Stimulated activated CD4-positive, alpha-beta T cell treated with anti-CD3 and anti-CD28 coated beads, TNF-alpha, amount 100 ng/mL, for 4 hours (primary cell): ENCODE measurements at regions not wholly inside any gene's neighbourhood (a gene's known extent, or its start where the extent isn't known, plus 50 kb on each side); places are given as distances from the start of the nearest gene placed in this dataset.
A peak's percentile ranks its signal among the peaks of the same experiment; 100 is the strongest.

Experiments
- DNase-seq, 3 experiments: peaks; one replicate each; pipeline ENCODE4 v3.0.0-alpha.2; 2020; ENCODE audit warnings: low read depth in 3 of 3

DNA sequence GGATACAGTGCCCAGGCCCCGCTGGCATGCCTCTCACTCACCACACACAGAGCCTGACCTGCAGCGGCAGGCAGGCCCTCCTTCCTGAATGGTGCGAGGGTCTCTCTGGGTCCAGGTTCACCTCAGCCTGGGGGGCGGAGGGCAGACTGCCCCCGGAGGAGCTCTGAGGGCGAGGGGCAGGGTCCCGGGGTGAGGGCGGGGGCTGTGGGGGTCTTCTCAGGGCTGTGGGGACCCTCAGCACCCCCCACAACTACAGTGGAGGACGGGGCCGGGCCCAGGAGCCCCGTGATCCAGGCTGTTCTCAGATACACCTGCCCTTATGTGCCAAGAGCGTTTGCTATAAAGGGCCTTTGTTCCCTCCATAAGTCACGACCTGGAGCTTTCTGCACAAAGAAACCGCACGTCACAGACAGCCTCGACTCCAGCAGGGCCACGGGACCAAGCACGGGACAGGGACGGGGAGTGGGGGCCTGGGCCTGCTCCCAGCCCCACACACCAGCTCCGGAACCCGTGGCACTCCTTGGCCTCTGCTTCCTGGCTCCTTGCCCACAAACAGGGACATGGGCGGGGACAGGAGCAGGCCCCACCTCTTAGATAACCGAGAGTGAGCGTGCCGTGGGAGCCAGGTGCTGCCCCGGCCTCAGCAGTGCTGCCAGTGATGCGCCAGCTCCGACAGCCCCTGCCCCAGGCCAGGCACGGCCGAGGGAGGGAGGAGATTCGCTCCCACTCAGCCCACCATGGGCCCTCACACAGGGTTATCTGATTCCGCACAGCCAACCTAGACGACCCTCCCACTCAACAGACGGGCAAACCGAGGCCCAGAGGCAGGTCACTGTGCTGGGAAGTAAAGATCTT lies 101.9 kb downstream of the RFLNA start:
- DNase-seq = no peak

DNA sequence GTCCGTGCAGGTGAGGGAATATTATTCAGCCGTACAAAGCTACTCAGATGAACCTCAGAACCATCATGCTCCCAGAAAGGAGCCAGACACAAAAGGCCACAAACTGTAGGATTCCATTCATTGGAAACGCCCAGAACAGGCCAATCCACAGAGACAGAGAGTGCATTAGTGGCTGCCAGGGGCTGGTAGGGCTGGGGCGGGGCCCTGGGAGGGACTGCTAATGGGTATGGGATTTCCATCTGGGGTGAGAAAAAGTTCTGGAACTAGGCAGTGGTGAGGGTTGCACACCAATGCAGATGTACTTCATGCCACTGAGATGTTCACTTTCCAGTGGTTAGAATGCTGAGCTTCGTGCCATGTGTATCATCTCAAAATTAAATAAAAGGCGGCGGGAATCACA lies 101.1 kb downstream of the RFLNA start:
- DNase-seq = no peak

DNA sequence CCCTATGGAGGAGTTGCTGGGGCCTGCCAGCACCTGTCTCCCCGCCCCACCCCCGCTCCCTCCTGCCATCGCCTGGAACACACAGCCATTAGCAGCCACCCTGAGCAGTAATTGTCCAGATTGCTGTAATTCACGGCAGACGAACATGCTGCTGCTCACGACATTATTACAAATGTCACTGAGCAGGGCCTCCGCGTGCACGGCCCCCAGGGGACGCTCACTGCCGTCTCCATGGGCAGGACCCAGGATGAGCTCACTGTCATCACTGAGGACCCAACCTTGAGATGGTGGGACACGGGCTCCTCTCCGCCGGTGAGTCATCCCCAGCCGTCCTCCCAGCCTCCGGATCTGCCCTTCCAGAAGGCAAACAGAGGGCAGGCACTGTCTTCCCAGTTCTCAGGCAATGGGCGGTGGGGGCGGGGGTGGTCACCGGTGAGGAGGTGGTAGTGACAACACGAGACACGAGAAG lies 100.4 kb downstream of the RFLNA start:
- no peak for DNase-seq

DNA sequence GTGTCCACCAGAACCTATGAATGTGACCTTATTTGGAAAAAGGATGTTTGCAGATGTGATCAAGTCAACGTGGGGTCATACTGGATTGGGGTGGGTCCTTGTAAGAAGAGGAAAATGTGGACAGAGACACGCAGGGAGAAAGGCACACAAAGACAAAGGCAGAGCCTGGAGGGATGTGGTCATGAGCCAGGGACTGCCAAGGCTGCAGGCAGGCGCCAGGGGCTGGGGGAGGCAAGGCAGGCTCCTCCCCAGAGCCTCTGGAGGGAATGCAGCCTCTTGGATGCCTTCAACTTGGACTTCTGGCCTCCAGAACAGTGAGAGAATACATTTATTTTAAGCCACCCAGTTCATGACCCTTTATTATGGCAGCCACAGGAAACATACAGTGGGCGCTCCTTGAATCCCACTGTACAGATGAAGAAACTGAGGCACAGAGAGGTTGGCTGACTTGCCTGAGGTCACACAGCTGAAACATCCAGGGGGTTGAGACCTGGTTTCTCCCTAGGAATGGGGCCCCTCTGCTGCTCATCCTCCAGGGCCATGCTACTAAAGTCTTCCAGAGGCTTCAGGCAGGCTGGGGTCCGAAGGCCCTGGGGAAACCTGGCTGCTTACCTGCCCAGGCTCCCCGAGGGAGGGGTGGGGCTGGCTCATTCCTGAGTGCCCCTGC lies 99.7 kb downstream of the RFLNA start:
- no peak for DNase-seq

DNA sequence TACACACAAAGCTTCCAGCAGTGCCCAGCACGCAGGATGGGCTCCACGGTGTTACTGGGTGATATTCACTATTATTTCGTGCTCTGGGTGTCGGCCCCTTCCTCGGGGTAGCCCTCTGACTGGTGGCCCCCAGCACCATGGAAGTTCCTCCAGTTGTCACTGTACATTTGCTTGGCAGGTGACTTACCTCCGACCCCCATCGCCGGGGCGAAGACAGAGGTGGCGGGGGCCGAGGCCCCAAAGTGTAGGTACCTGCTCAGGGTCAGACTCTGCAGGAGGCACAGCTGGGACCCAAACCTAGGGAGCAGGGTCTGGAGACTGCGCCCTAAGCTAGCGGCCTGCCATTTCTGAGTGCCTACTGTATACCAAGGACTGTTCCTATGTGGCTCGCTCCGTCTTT lies 98.9 kb downstream of the RFLNA start:
- no peak for DNase-seq

DNA sequence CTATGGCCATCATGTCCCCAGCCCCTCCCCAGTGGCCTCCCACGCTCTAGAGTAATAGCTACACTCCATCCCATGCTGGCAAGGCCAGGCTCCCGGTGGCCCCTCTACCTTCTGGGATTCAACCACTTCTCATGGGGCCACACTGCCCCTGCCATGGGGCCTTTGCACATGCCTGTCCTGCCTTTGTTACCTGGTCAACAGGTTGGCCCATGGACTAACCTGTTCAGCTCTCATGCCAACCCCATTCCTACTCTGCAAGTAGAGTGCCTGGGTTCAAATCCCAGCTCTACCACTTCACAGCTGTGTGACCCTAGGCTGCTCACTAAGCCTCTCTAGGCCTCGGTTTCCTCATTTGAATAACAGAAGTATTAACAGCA lies 98.5 kb downstream of the RFLNA start:
- DNase-seq = no peak

DNA sequence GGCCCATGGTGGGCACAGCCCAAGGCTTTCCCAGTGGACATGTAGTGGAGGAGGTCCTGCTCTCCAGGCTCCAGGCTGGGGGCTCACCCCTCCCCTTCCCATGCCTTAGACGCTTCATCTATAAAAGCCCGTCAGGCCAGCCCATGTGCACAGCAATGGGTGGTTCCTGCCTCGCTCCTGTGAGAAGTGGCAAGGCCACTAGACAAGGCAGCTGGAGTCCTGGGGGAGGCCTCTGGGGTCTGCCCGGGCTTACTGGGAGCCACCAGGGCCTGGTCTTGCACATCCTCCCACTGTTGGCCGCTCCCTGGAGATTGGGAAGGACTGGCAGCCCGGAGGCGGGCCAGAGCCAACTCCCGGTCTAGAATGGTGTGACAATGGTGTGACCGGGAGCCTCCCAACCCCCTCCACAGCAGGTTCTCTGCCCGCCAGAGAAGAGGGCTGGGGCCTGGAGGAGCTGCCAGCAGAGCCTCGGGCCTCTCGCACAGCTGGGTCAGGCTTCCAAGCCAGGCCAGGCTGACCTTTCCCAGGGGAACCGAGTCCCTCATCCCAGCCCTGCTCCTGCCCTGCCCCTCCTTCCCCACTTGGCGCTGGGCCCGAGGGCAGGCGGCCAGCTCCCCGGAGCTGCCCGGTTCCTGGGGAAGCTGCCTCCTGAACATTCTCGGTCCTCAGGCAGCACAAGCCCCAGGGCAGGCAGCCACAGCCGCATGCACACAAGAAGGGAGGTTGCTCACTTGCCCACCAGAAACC lies 97.9 kb downstream of the RFLNA start:
- DNase-seq = no peak

DNA sequence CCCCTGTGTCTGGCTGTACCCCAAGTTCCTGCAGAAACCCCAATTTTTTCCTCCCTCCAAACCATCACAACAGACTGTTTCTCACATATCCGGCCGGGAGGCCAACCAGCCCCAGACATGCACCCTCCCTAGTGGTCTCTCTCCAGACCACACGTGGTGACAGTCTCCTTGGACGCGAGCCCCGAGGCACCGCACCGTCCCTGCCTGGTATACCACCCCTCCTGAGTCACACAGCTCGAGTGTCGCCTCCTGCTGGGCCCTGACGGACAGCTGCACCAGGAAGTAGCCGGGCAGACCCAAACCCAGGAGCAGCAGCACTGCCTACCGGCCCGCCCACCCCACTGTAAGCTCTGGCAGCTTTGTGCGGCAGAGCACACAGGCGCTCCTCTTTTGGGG lies 97.4 kb downstream of the RFLNA start:
- DNase-seq = no peak

DNA sequence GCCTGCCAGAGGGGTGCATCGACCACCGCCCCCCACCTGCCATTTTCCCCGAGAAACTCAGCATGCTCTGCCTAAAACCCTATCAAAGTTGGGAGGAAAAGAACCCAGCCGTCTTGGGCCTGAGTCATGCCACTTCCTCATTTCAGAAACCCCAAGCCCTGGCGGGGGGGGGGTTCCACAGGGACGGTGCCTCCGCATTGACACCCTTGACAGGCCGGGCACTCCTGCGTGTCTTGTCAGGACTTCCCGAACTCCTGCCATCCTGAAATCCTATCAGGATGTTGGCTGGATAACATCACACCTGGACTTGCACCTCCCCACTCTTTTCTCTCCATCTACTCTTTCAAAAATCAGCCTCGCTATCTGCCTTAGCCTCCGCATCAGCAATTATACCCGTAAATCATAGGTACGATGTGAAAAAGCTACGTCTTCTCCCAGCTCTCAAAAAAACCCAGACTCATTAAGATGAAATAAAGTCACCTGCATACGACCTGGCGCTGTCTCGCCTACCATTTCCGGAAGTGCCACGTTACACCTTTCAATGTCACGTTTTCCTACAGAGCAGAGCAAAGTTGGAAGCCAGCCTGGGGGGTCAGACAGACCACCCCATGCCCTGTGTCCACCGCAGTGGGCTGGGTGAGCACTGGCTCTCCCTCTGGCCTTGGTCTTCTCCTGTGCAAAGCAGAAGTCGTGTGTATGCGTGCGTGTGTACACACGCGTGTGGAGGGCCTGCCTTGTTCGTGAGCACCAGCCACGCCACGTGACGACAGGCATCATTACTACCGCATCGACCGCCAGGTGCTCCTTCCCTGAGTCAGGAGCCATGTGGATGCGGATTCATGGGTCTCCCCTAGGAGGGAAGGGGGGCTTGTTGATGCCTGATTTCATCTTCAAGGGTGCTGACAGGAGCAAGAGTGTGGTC lies 96.7 kb downstream of the RFLNA start:
- DNase-seq = peak; percentile 25 to 40 (median 33)

DNA sequence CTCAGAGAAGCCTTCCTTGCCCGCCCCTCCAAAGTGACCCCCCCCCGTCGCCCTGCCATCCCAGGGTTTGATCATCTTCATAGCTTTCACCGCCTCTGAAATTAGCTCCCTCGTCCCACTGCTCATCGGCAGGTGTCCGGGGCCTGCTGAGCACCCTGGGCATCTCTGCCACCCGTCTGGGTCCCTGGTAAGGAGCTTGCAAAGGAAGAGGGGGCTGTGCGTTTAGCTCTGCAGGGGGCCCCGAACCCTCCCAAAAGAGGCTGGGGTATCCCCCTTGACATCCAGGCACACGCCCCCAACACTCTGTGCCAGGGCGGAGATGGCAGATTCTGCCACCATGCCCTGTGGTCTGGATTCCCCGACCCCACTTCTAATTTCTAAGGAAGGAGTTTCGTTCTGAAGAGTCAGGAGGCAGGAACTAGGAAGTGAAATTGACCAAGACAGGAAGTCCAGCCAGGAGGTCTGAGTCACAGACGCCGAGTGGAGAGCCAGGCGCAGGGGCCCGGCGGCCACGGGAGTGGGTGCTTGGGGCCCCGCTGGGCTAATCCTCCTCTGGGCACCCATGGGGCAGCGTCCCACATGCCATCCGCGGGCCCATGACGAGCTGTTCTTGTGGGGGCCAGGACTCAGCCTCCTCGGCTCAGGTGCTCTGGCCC lies 95.7 kb downstream of the RFLNA start:
- DNase-seq = no peak

DNA sequence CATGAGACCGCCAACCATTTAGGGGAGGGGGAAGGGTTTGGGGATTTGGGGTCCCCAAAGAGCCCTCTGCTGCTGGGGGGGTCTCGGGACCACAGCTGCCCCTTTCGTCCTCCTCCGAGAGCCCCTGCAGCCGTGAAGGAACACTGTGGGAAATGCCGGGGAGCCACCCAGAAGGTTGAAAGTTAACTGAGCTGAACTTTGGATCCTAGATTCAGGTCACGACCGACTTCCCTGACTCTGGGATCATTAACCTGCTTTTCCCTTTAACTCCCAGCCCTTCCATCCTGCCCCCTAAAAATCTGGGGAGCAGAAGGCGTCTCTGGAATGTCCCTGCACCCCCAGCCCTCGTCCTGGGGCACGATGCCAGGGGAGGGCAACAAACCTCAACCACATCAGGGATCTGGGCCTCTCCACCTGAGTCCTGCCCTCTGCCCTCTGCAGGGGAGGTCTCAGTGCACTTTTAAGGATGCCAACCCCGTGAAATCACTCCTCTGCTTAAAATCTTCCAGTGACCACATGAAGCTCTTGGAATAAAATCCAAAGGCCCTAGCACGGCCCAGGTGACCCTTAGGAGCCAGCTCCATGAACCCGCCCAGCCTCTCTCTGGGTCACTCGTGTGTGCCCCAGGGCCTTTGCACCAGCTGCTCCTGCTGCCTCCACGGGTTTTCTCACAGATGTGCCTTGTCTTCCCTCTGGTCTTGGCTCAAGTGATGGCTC lies 95.0 kb downstream of the RFLNA start:
- DNase-seq = no peak

DNA sequence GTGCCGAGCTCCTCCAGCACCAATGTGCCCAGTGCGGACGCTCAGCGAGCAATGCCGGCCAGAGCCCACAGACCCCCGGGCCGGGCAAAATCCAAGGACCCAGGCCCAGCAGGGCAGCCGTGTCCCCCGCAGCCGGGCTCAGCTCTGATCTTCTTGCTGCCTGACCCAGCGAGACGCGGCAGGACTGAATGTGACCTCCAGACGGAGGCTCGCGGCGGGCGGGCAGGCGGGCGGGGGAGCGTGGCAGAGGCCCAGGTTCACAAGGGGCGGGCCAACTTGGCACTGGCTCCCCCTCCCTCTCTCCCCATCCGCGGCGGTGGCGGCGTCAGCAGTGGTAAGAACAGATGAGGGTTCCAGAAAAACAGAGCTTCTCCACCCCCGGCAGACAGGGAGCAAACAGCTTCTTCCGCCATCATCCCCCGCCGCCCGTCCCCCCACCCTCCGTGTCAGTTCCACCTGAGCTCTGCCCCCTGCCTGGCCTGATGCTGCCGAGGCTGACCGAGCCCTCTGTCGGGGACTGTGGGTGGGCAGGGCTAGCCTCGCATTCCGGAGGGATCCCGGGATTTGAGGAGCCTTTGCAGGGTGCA lies 94.3 kb downstream of the RFLNA start:
- peak; percentile 23 to 48 (median 41) for DNase-seq

DNA sequence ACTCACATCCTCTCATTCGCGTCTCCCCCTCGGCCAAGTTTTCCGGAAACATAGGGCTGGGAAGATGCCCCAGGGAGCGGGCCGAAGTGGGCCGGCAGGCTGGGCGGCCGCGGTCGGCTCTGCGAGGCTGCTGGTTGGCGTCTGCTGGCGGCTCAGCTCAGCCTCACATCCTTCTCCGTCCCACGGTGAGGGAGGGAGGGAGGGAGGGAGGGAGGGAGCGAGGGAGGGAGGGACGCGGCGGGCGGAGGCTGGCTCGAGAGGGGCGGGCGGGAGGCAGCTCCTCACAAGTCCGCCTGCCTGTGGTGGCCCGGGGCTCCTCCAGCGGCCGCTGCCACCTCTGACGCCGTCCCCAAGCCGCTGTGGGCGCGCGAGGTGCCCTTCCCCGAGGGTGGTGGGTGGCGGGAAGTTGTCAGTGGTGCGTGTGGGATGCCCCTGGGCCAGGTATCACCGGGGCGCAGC lies 93.8 kb downstream of the RFLNA start:
- DNase-seq = peak; percentile 10 to 31 (median 31)

DNA sequence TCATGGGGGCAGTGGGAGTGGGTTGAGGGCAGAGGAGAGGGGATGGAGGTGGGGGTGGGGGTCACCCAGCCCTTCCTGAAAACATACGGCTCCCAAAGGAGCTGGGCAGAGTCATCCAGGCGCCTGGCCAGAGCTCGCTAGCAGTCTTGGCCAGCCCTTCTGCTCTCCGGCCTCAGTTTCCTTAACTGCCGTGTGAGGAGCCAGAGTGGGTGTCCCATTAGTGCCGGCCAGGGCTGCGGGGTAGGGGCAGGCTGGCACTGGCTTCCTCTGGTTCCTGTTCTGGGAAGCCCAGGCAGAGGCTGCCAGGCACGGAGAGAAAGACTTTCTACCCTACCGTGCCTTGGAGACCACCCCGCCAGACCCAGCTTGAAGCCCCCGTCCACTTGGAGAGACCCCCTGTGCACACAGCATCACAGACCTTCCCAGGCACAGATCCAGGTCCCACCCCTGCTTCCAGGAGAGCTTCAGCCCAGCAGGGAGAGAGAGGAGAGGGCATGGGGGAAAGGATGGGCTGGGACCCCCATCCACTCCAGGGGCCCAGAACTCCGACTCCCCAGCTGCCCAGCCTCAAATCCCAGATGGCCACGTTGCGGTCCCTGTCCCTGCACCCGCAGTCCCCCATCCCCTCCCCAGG lies 93.3 kb downstream of the RFLNA start:
- no peak for DNase-seq

DNA sequence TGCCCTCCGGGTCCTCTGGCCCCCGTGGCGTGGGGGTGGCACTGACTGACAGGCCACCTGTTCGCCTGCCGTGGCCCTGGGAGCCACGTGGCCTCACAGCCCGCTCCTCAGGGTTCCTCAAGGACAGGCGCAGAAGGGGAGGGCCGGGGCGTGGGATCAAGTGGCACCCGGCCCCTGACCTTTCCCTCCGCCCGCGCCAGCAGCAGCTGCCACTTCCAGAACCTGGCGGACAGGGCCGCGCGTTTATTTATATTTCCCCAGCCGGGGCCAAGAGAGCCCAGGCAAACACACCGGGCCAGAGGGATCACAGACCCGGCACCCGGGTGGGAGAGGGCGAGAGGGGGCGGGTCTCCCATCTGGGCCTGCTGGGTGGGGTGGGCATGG lies 92.6 kb downstream of the RFLNA start:
- no peak for DNase-seq

DNA sequence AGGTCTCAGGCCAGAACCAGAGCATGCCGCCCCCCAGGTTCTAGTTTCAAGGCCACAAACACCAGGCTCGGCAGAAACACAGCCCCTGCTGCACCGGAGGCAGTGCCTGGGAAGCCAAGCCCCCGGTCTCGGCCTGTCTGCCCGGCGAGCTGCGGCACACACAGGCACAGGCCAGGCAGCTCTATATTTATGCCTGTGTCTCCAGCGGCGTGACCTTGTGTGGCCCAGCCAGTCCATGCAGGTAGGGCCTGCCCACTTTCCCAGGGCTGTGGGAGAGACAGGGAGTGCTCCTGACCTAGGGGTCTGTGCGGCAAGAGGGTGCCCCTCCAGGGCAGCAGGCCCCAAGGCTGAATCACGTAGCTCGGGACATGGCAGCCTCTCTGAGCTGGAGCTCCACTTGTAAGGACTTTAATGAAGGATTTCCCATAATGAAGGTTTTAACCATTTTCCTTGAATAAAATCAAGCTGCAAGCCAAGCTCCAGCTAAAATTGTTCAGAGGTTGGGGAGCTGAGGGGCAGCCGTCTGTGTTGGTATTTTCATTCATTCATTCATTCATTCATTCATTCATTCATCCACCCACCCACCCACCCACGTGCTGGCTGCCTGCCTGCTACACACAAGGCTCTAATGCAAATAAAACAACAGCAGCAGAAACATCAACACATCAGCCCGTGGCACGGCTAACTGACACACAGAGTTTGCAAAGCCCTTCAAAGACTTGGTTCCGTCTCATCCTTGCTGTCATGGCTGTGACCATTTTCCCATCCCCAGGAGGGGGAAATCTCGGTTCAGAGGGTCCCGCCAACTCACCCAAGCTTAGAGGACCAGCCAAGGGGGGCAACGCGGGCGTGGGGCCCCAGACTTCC lies 92.0 kb downstream of the RFLNA start:
- DNase-seq = no peak

DNA sequence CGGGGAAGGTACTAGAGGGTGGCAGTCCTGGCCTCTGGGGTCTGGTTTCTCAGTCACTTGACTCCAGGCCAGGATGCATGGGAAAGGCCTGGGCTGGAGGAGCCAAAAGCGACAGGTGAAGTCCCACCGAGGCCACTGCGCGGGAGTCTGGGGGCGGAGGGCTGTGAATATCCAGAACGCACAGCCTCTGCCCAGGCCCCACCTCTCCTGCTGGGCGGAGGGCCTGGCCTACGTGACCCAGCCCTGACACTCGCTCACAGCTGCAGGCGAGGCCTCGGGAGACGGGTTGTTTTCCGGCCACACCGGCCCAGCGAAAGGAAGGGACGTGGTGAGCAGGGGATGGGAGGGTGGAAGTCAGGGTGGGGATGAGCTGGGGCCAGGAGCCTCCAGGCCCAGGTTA lies 91.2 kb downstream of the RFLNA start:
- DNase-seq = no peak

DNA sequence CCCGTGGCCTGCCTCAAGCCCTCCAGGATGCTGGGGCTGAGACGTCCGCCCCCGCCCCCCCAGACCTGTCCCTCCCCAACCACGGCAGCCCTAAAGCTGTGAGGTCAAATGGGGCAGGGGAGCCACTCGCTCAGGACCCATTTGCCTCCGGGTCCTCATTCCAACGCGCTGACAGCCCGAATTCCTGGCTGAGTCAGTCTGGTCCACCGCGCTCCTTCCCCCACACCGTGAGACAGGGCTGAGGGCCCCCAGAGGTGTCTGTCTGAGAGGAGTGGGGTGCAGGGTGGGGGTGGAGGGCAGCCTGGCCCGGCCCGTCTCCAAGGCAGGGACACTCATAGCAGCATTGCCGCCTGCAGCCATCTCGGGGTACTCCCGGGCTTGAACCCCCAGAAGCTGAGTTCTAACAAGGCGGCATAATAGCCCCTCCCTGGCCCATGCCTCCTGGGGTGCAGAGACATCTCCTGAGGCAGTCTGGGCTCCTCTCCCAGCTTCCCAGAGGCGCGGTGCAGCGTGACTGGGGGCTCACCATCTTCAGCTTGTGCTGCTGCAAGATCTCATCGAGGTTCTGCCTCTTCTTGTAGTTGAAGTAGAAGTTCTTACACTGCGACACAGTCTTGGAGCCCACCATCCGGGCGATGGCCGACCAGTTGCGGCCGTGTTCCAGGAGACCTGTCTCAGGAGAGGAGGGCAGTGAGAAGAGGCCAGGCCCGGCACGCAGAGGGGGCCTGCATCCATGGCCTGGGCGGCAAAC lies 90.5 kb downstream of the RFLNA start:
- DNase-seq = no peak
